Neural cell (in vitro differentiated cells): ENCODE measurements at regions not wholly inside any gene's neighbourhood (a gene's known extent, or its start where the extent isn't known, plus 50 kb on each side); places are given as distances from the start of the nearest gene placed in this dataset.

Source experiments
- EP300 ChIP-seq: fragments of 450-650 bp; conservative IDR thresholded peaks from 2 replicates; pipeline ENCODE4 v1.6.1; 2014; ENCODE audit warnings: antibody characterized with exemption, mild to moderate bottlenecking, moderate library complexity; ENCODE audit not compliant: poor library complexity, severe bottlenecking
- POLR2AphosphoS5 ChIP-seq: IDR thresholded peaks from 2 replicates; pipeline ENCODE4 v1.6.1; 2012

GRCh38 chr5:58262226-58262625 is 197.7 kb downstream of the PLK2 start:
- TF ChIP-seq EP300 (no peak), POLR2AphosphoS5 (no peak)
